Brain microvascular endothelial cell (primary cell): ENCODE measurements at regions not wholly inside any gene's neighbourhood (a gene's known extent, or its start where the extent isn't known, plus 50 kb on each side); places are given as distances from the start of the nearest gene placed in this dataset.

Experiments used
- DNase-seq: peaks from one replicate; pipeline ENCODE4 v3.0.0-alpha.2; 2020
- H3K27ac ChIP-seq: fragments of 250-450 bp; sonication (Bioruptor Pico); 2 replicates; pipeline ENCODE4 v1.5.1; 2020; ENCODE audit warnings: mild to moderate bottlenecking, moderate library complexity
- H3K27me3 ChIP-seq: fragments of 250-450 bp; sonication (Bioruptor Pico); replicated peaks from 2 replicates; pipeline ENCODE4 v1.5.1; 2020; ENCODE audit warnings: mild to moderate bottlenecking
- H3K36me3 ChIP-seq: fragments of 250-450 bp; sonication (Bioruptor Pico); replicated peaks from 2 replicates; pipeline ENCODE4 v1.5.1; 2020; ENCODE audit warnings: mild to moderate bottlenecking
- H3K4me3 ChIP-seq: 2 replicates; pipeline ENCODE4 v1.5.1; 2011; ENCODE audit warnings: low read depth, mild to moderate bottlenecking, control low read depth, low read length, moderate library complexity
- in situ Hi-C: cut with HindIII; loops from 2 replicates; pipeline ENCODE4 v1.10.0; 2017; ENCODE audit warnings: low sequenced_read_pairs, low pct_ligation_motif_present
- TF ChIP-seq, protein P1 (sequence below): IDR thresholded peaks from 2 replicates; pipeline ENCODE4 v1.5.1; 2011; ENCODE audit warnings: low read depth, mild to moderate bottlenecking, moderate library complexity, low read length, control low read depth, inconsistent platforms; ENCODE audit errors: missing control alignments

DNA sequence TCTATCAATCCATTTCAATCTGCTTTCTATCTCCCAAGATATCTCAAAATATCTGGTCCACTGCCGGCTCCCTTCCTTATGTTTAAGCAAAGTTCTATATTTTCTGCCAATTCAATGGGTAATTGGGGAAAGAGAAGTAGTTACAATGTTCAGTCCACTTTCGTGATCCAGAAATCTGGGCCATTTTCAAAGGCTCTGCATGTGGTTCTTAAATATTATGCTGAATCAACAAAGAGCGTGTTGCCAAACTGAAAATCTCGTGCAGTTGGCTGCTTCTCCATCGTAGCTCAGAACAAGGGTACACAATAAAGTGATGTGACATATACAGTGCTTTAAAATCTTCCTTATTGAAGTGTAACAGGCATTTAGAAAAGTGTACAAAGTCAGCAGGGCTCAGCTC lies 863.1 kb downstream of the RNF144A start:
- Histone ChIP-seq H3K27ac (no peak overlapping the region), H3K27me3 (no peaks in the 10 kb centered on the region), H3K36me3 (no peaks in the 10 kb centered on the region), H3K4me3 (no peak overlapping the region)
- TF ChIP-seq, protein P1, sequence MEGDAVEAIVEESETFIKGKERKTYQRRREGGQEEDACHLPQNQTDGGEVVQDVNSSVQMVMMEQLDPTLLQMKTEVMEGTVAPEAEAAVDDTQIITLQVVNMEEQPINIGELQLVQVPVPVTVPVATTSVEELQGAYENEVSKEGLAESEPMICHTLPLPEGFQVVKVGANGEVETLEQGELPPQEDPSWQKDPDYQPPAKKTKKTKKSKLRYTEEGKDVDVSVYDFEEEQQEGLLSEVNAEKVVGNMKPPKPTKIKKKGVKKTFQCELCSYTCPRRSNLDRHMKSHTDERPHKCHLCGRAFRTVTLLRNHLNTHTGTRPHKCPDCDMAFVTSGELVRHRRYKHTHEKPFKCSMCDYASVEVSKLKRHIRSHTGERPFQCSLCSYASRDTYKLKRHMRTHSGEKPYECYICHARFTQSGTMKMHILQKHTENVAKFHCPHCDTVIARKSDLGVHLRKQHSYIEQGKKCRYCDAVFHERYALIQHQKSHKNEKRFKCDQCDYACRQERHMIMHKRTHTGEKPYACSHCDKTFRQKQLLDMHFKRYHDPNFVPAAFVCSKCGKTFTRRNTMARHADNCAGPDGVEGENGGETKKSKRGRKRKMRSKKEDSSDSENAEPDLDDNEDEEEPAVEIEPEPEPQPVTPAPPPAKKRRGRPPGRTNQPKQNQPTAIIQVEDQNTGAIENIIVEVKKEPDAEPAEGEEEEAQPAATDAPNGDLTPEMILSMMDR, result no peak
- no peak for DNase-seq
- in situ Hi-C loops, result no loop called here

DNA sequence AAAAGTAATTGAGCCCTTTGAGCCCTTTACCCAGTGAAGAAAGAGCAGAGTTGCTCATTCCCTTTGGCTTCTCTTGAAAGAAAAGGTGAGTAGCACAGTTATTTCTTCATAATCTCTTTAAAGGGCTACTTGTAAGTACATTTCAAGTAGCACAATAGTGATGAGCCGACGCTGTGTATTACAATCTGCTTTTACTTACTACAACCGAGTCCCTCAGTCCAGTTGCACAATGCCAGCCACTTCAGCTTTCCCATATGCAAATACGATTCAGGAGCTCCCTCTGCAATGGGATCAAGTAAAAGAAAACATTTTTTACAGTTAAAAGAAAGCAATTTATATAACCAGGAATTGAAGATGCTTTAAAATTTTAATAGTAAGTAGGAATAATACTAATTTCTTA lies 868.5 kb downstream of the RNF144A start:
- TF ChIP-seq, protein P1, result no peak
- Histone ChIP-seq H3K36me3 (no peaks in the 10 kb centered on the region), H3K27ac (no peak overlapping the region), H3K4me3 (no peak overlapping the region), H3K27me3 (no peaks in the 10 kb centered on the region)
- in situ Hi-C loops, result no loop called here
- no peak for DNase-seq

DNA sequence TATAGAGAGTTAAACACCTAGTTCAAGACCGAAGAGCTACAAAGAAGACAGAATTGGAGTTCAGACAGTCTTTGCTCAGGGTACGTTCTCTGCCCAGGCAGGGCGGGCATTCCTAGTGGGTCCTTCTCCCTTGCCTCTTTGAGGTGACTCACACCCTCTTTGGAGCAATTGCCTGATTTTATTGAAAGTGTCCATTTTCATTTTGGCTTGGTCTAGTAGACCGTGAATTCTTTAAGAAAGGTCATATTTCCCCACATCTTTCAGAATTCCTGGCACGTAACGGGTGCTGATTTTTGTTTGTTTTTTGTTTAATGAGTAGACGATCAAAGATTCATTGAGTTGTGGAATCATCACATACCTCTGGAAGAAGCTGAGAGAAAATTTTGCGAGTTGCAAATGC lies 871.5 kb downstream of the RNF144A start:
- TF ChIP-seq, protein P1, result no peak
- Histone ChIP-seq H3K27me3 (no peaks in the 10 kb centered on the region), H3K27ac (no peak overlapping the region), H3K4me3 (no peak overlapping the region), H3K36me3 (no peaks in the 10 kb centered on the region)
- DNase-seq, result no peak
- in situ Hi-C loops, result no loop called here

DNA sequence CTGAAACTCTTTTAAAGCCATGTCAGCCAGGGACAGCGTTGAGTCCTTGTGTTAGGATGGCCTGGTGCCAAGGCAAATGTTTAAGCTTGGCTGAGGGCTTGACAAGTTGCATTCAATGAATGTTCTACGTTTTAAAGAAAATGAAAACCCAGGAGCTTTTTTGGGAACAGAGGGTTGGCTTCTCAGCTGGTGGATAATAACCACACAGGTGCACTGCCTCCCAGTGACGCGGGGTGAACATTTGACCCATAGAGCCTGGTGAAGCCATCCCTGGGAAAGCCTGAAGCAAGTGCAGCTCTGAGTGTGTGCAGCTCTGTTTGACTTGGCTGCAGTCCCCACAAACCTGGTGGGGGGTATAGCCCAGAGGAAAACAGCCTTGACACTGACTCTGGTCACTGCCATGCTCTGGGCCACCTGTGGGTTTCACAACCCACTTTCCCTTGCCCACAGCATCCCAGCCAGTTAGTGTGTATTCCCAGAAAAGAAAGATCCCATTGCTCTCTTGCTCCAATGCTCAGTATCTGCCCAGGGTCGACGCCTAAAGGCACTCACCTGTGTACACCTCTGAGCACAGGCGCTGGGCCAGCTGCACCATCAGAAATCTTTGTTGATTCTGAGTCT lies 874.9 kb downstream of the RNF144A start:
- in situ Hi-C loops, result no loop called here
- DNase-seq, result no peak
- Histone ChIP-seq H3K36me3 (no peaks in the 10 kb centered on the region), H3K27me3 (no peaks in the 10 kb centered on the region), H3K4me3 (no peak overlapping the region), H3K27ac (no peak overlapping the region)
- TF ChIP-seq, protein P1, result no peak

DNA sequence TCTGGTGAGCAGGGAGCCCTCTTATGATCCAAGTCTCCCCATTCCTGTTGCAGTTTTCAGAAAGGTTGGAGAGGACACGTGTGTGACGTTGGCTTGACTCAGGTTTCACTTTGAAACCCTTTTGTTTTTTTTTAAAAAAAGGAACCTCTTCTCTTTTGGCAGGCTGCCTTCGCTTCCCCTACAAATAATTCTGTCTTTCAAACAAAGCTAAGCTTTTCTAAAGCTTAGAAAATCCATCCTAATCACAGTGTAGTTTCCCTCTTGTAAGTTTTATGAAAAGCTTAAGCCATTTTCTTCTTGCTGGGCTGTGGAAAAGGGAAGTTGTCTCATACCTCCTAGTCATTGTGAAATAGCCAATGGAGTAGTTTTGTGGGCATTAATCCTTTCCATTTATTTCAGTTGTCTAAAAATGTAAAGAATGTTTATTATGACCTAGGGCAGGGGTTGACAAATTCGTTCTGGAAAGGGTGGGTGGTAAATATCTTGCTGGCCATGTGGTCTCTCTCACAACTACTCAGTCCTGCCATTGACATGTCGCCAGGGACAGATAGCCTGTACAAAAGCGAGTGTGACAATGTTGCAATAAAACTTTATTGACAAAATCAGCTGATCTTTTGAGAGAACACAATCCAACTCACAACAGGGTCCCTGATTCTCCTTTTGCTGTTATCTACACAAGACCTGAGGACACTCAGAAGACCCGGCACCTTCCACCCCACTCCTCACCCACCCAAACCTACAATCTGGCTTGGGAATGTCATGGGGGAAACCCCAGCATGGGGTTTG lies 878.8 kb downstream of the RNF144A start:
- in situ Hi-C loops, result no loop called here
- TF ChIP-seq, protein P1, result no peak
- Histone ChIP-seq H3K27ac (no peak overlapping the region), H3K36me3 (no peaks in the 10 kb centered on the region), H3K27me3 (no peaks in the 10 kb centered on the region), H3K4me3 (no peak overlapping the region)
- DNase-seq, result no peak

DNA sequence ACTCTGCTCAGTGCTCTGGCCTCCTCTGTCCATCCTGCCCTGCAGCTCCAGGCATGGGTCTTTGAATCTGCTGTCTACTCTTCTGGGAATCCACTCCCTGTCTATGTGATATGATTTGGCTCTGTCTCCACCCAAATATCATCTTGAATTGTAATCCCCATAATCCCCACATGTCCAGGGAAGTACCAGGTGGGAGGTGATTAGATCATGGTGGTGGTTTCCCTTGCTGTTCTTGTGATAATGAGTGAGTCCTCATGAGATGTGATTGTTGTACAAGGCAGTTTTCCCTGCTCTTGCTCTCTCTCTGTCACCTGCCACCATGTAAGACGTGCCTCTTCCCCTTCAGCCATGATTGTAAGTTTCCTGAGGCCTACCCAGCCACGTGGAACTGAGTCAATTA lies 881.8 kb upstream of the ID2 start:
- no peak for DNase-seq
- Histone ChIP-seq H3K27me3 (no peaks in the 10 kb centered on the region), H3K27ac (no peak overlapping the region), H3K4me3 (no peak overlapping the region), H3K36me3 (no peaks in the 10 kb centered on the region)
- TF ChIP-seq, protein P1, result no peak
- in situ Hi-C loops, result no loop called here
